Mesendoderm (in vitro differentiated cells): ENCODE measurements at regions not wholly inside any gene's neighbourhood (a gene's known extent, or its start where the extent isn't known, plus 50 kb on each side); places are given as distances from the start of the nearest gene placed in this dataset.
"Not testable (repeated sequence)": the region's sequence is repeated elsewhere in the genome, so short reads cannot be mapped to it uniquely, and the experiment has no call there.

Experiments used
- DNase-seq: peaks from one replicate; pipeline ENCODE4 v3.0.0; 2013
- H2AK5ac ChIP-seq: 2 replicates; pipeline ENCODE4 v1.6.1; 2013; ENCODE audit warnings: low read length, inconsistent platforms
- H2BK120ac ChIP-seq: 2 replicates; pipeline ENCODE4 v1.6.1; 2013; ENCODE audit warnings: low read depth, mild to moderate bottlenecking, low read length, moderate library complexity, mixed read lengths
- H2BK15ac ChIP-seq: replicated peaks from 2 replicates; pipeline ENCODE4 v1.6.1; 2013; ENCODE audit warnings: low read depth, mild to moderate bottlenecking, moderate library complexity
- H2BK5ac ChIP-seq: 2 replicates; pipeline ENCODE4 v1.6.1; 2013; ENCODE audit warnings: low read length, inconsistent platforms
- H3K18ac ChIP-seq: 2 replicates; pipeline ENCODE4 v1.6.1; 2013; ENCODE audit warnings: mild to moderate bottlenecking, low read length, mixed read lengths
- H3K23ac ChIP-seq: one replicate; pipeline ENCODE4 v1.6.1; 2013; ENCODE audit warnings: low read length
- H3K27ac ChIP-seq: 2 replicates; pipeline ENCODE4 v1.5.1; 2013; ENCODE audit warnings: low read depth, mild to moderate bottlenecking, inconsistent platforms, low read length, moderate library complexity
- H3K27me3 ChIP-seq: 2 replicates; pipeline ENCODE4 v1.6.1; 2013; ENCODE audit warnings: low read length, control low read depth, mild to moderate bottlenecking, inconsistent platforms; ENCODE audit not compliant: insufficient read depth, poor library complexity
- H3K36me3 ChIP-seq: 2 replicates; pipeline ENCODE4 v1.6.1; 2013; ENCODE audit warnings: low read length, inconsistent platforms; ENCODE audit not compliant: control insufficient read depth, insufficient read depth
- H3K4ac ChIP-seq: one replicate; pipeline ENCODE4 v1.6.1; 2013; ENCODE audit warnings: low read depth, mild to moderate bottlenecking, low read length, moderate library complexity
- H3K4me1 ChIP-seq: 2 replicates; pipeline ENCODE4 v1.6.1; 2013; ENCODE audit warnings: low read depth, low read length, inconsistent platforms; ENCODE audit not compliant: control insufficient read depth
- H3K4me2 ChIP-seq: 2 replicates; pipeline ENCODE4 v1.6.1; 2013; ENCODE audit warnings: low read length
- H3K4me3 ChIP-seq: 2 replicates; pipeline ENCODE4 v1.5.1; 2013; ENCODE audit warnings: mild to moderate bottlenecking, low read length
- H3K56ac ChIP-seq: one replicate; pipeline ENCODE4 v1.6.1; 2013; ENCODE audit warnings: low read length
- H3K79me1 ChIP-seq: 2 replicates; pipeline ENCODE4 v1.6.1; 2013; ENCODE audit warnings: low read length, inconsistent platforms
- H3K79me2 ChIP-seq: 2 replicates; pipeline ENCODE4 v1.6.1; 2013; ENCODE audit warnings: mild to moderate bottlenecking, low read length; ENCODE audit not compliant: control insufficient read depth, insufficient read depth
- H3K9ac ChIP-seq: 2 replicates; pipeline ENCODE4 v1.6.1; 2013; ENCODE audit warnings: low read length, inconsistent platforms
- H4K5ac ChIP-seq: one replicate; pipeline ENCODE4 v1.6.1; 2013; ENCODE audit warnings: low read length
- H4K8ac ChIP-seq: one replicate; pipeline ENCODE4 v1.6.1; 2013; ENCODE audit warnings: low read depth, mild to moderate bottlenecking, control low read depth, low read length, moderate library complexity
- WGBS: extraction: QIAGEN DNeasy Blood & Tissue Kit; methylation state at CpG from one replicate; pipeline ENCODE4 v1.1.7; 2013; ENCODE audit warnings: low lambda C conversion rate, missing lambda C conversion rate; ENCODE audit not compliant: insufficient coverage; ENCODE audit errors: extremely low coverage; 5-methylcytosine and 5-hydroxymethylcytosine counted together

GRCh38 chr3:166706094-166706493 lies 674.0 kb downstream of the ZBBX start:
- no peak overlapping the region for H2AK5ac ChIP-seq
- no peaks in the 10 kb centered on the region for H3K4me1 ChIP-seq
- H3K36me3 ChIP-seq: no peaks in the 10 kb centered on the region
- H3K79me2 ChIP-seq: no peaks in the 10 kb centered on the region
- no peaks in the 10 kb centered on the region for H3K27me3 ChIP-seq
- H3K4ac ChIP-seq: no peak overlapping the region
- H3K23ac ChIP-seq: no peak overlapping the region
- H2BK5ac ChIP-seq: no peak overlapping the region
- DNase-seq: no peak
- no peak overlapping the region for H3K18ac ChIP-seq
- H3K27ac ChIP-seq: no peak overlapping the region
- no peak overlapping the region for H3K56ac ChIP-seq
- H3K4me2 ChIP-seq: no peak overlapping the region
- H3K9ac ChIP-seq: no peak overlapping the region
- no peak overlapping the region for H3K4me3 ChIP-seq
- WGBS: no CpG with 5 or more reads among the region's 2 CpGs
- no peak overlapping the region for H2BK120ac ChIP-seq
- no peaks in the 10 kb centered on the region for H3K79me1 ChIP-seq
- H4K5ac ChIP-seq: no peak overlapping the region
- no peak overlapping the region for H4K8ac ChIP-seq
- no peak overlapping the region for H2BK15ac ChIP-seq

DNA sequence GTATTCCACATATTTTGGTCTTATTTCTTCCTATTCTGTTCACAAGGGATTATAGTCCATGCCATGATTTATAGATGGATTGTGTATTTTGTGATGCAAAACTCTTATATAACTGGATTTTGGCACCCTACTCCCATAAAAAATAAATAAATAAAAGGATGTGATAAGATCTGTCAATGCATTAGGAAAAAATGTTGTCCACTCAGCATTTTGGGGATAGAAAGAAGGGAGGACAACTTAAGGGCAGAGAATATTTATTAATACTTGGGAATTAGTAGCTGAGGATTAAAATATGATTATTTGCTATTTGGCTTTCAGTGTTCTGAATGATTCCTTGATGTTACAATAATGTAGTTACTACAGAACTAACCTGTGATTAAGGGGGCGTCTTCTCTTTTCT lies 682.6 kb downstream of the ZBBX start:
- H3K4me3 ChIP-seq: no peak overlapping the region
- no peaks in the 10 kb centered on the region for H3K27me3 ChIP-seq
- H3K79me1 ChIP-seq: no peaks in the 10 kb centered on the region
- H3K23ac ChIP-seq: no peak overlapping the region
- H3K27ac ChIP-seq: no peak overlapping the region
- H3K4me1 ChIP-seq: no peaks in the 10 kb centered on the region
- no peak overlapping the region for H3K9ac ChIP-seq
- no peak overlapping the region for H2AK5ac ChIP-seq
- H3K18ac ChIP-seq: no peak overlapping the region
- H4K8ac ChIP-seq: no peak overlapping the region
- no peaks in the 10 kb centered on the region for H3K79me2 ChIP-seq
- WGBS: no CpG with 5 or more reads among the region's 1 CpG
- H2BK120ac ChIP-seq: no peak overlapping the region
- no peak overlapping the region for H2BK15ac ChIP-seq
- H3K36me3 ChIP-seq: no peaks in the 10 kb centered on the region
- no peak overlapping the region for H3K4ac ChIP-seq
- DNase-seq: no peak
- H3K4me2 ChIP-seq: no peak overlapping the region
- no peak overlapping the region for H4K5ac ChIP-seq
- no peak overlapping the region for H2BK5ac ChIP-seq
- H3K56ac ChIP-seq: no peak overlapping the region

DNA sequence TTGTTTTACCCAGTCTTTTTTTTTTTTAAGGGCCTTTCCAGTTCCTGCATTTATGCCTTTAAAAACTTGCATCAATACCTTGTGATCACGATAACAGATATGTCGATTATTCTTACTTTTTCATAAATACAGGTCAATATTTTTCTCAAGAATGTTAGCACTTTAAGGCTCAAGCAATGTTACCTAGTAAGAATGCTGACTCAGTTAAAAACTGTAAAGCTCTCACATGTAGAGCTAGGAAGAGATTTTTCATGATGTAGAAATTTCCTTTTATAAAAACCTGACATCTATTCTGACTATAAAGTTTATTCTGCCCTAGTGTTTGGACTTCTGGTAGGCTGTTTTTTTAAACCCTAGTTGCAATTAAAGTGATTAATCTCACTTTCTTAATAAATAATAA lies 684.0 kb downstream of the ZBBX start:
- Histone ChIP-seq H3K79me2 (no peaks in the 10 kb centered on the region), H3K79me1 (no peaks in the 10 kb centered on the region), H3K27me3 (no peaks in the 10 kb centered on the region), H3K36me3 (no peaks in the 10 kb centered on the region), H4K8ac (no peak overlapping the region), H3K4ac (no peak overlapping the region), H3K4me2 (no peak overlapping the region), H4K5ac (no peak overlapping the region), H3K27ac (no peak overlapping the region), H3K4me3 (no peak overlapping the region), H2BK120ac (no peak overlapping the region), H3K4me1 (no peaks in the 10 kb centered on the region), H3K23ac (no peak overlapping the region), H2BK15ac (no peak overlapping the region), H3K56ac (no peak overlapping the region), H2BK5ac (no peak overlapping the region), H2AK5ac (no peak overlapping the region), H3K18ac (no peak overlapping the region), H3K9ac (no peak overlapping the region)
- no CpG with 5 or more reads among the region's 2 CpGs for WGBS
- no peak for DNase-seq

GRCh38 chr3:166688665-166689064 lies 691.4 kb downstream of the ZBBX start:
- Histone ChIP-seq H4K8ac (no peak overlapping the region), H3K9ac (no peak overlapping the region), H3K79me1 (no peaks in the 10 kb centered on the region), H3K4ac (no peak overlapping the region), H3K36me3 (no peaks in the 10 kb centered on the region), H2BK120ac (no peak overlapping the region), H3K79me2 (no peaks in the 10 kb centered on the region), H3K4me3 (no peak overlapping the region), H3K27me3 (no peaks in the 10 kb centered on the region), H3K18ac (no peak overlapping the region), H2AK5ac (no peak overlapping the region), H3K4me2 (no peak overlapping the region), H3K4me1 (no peaks in the 10 kb centered on the region), H2BK15ac (no peak overlapping the region), H3K23ac (no peak overlapping the region), H3K27ac (no peak overlapping the region), H4K5ac (no peak overlapping the region), H3K56ac (no peak overlapping the region), H2BK5ac (no peak overlapping the region)
- DNase-seq: no peak
- WGBS: no CpG with 5 or more reads among the region's 1 CpG

GRCh38 chr3:166685246-166685645 lies 694.9 kb downstream of the ZBBX start:
- H3K18ac ChIP-seq: no peak overlapping the region
- H3K36me3 ChIP-seq: no peaks in the 10 kb centered on the region
- H3K79me2 ChIP-seq: no peaks in the 10 kb centered on the region
- no peak overlapping the region for H4K8ac ChIP-seq
- H3K4me3 ChIP-seq: no peak overlapping the region
- no peak overlapping the region for H4K5ac ChIP-seq
- H3K27ac ChIP-seq: no peak overlapping the region
- no peaks in the 10 kb centered on the region for H3K27me3 ChIP-seq
- H3K4ac ChIP-seq: no peak overlapping the region
- H3K56ac ChIP-seq: no peak overlapping the region
- no peak for DNase-seq
- H3K23ac ChIP-seq: no peak overlapping the region
- no peak overlapping the region for H3K4me2 ChIP-seq
- H3K79me1 ChIP-seq: no peaks in the 10 kb centered on the region
- H2BK120ac ChIP-seq: no peak overlapping the region
- no peaks in the 10 kb centered on the region for H3K4me1 ChIP-seq
- no peak overlapping the region for H2BK5ac ChIP-seq
- WGBS: no CpG with 5 or more reads among the region's 1 CpG
- H3K9ac ChIP-seq: no peak overlapping the region
- H2AK5ac ChIP-seq: no peak overlapping the region
- H2BK15ac ChIP-seq: no peak overlapping the region

DNA sequence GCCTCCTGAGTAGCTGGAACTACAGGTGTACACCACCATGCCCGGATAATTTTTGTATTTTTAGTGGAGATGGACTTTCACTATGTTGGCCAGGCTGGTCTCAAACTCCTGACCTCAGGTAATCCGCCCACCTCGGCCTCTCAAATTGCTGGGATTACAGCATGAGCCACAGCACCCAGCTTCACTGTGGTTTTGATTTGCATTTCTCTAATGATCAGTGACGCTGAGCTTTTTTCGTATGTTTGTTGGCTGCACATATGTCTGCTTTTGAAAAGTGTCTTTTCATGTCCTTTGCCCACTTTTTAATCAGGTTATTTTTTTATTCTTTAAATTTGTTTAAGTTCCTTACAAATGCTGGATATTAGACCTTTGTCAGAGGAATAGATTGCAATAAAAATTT lies 696.0 kb downstream of the ZBBX start:
- not testable (repeated sequence) for H3K36me3 ChIP-seq, H3K4me1 ChIP-seq, H4K5ac ChIP-seq, H4K8ac ChIP-seq, H2BK120ac ChIP-seq, H3K56ac ChIP-seq, DNase-seq, H3K79me1 ChIP-seq, H3K18ac ChIP-seq, H3K4me3 ChIP-seq, H2AK5ac ChIP-seq, H3K4ac ChIP-seq, H3K27me3 ChIP-seq, H3K23ac ChIP-seq, H3K27ac ChIP-seq, H3K79me2 ChIP-seq, H2BK5ac ChIP-seq, H3K4me2 ChIP-seq, H3K9ac ChIP-seq, H2BK15ac ChIP-seq
- WGBS: no CpG with 5 or more reads among the region's 5 CpGs
